ENCODE measurements at regions not wholly inside any gene's neighbourhood (a gene's known extent, or its start where the extent isn't known, plus 50 kb on each side); places are given as distances from the start of the nearest gene placed in this dataset.

DNA sequence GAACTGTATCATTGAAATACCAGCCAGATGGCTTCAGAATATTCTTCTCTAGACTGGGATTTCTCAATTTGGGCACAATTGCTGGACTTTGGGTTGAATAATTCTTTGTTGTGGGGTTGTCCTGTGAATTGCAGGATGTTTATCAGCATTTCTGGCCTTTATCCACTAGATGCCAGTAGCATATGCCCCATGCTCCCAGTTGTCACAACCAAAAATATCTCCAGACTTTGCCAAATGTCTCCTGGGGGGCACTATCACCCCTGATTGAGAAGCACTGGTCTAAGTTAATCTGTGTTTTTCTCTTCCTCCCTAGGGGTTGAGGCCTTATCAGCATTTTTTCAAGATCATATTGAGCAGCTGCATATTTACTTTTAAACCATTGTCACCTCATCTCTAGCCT is 204.9 kb upstream of the SP8 start:
- no peaks in the 10 kb centered on the region for H3K9me3 ChIP-seq (ENCODE audit: control insufficient read depth in 1 of 2, low read length in 2 of 2)
- H3K27me3 ChIP-seq (ENCODE audit: low read depth, low read length): no peaks in the 10 kb centered on the region
- no peak overlapping the region for H3K4me3 ChIP-seq (ENCODE audit: low read depth in 1 of 2, low read length in 2 of 2)
- no peak overlapping the region for H3K27ac ChIP-seq (ENCODE audit: low read length)
- H3K36me3 ChIP-seq (ENCODE audit: control insufficient read depth in 1 of 2, insufficient read depth in 2 of 2, low read length in 2 of 2): no peaks in the 10 kb centered on the region
- H3K4me1 ChIP-seq (ENCODE audit: control insufficient read depth in 1 of 2, insufficient read depth in 2 of 2, low read length in 2 of 2): no peaks in the 10 kb centered on the region

DNA sequence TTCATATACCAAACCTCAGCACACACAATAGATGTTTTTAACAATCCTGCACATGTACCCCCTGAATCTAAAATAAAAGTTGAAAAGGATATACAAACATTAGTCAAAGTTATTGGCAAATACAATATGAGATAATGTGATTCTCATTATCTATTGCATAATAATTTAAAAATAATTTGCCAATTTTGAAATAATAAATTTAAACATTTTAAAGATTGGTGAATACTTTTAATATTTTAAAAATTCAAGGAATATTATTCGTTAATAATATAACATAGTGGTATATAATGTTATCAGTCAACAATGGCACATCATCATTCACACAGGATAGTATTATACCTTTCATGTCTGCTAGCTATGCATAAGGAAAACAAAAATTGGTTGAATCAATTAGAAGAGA is 207.0 kb upstream of the SP8 start:
- Histone ChIP-seq H3K27ac (ENCODE audit: low read length) (no peak overlapping the region), H3K9me3 (ENCODE audit: control insufficient read depth in 1 of 2, low read length in 2 of 2) (no peaks in the 10 kb centered on the region), H3K36me3 (ENCODE audit: control insufficient read depth in 1 of 2, insufficient read depth in 2 of 2, low read length in 2 of 2) (no peaks in the 10 kb centered on the region), H3K4me1 (ENCODE audit: control insufficient read depth in 1 of 2, insufficient read depth in 2 of 2, low read length in 2 of 2) (no peaks in the 10 kb centered on the region), H3K4me3 (ENCODE audit: low read depth in 1 of 2, low read length in 2 of 2) (no peak overlapping the region), H3K27me3 (ENCODE audit: low read depth, low read length) (no peaks in the 10 kb centered on the region)

DNA sequence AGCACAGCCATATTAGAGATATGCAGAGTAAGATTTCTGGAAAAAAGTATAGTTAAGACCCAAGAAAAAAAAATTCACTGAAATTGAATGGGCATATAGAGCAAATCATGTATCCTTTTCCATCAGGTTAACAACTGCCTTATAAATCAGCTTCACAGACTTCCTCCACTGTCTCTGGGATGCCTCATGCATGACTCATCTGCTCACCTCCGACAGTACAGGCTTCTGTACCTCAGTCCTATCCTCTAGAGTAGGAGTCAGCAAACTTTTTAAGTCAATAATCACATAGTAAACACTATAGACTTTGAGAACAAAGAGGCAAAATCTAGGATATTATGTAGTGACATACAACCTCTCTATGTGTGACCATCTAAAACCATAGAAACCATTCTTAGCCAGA is 211.6 kb upstream of the SP8 start:
- H3K36me3 ChIP-seq (ENCODE audit: control insufficient read depth in 1 of 2, insufficient read depth in 2 of 2, low read length in 2 of 2): no peaks in the 10 kb centered on the region
- H3K27ac ChIP-seq (ENCODE audit: low read length): no peak overlapping the region
- H3K9me3 ChIP-seq (ENCODE audit: control insufficient read depth in 1 of 2, low read length in 2 of 2): peaks cover 0 to 5% of the 10 kb centered on the region in 2 donors
- H3K27me3 ChIP-seq (ENCODE audit: low read depth, low read length): no peaks in the 10 kb centered on the region
- H3K4me1 ChIP-seq (ENCODE audit: control insufficient read depth in 1 of 2, insufficient read depth in 2 of 2, low read length in 2 of 2): no peaks in the 10 kb centered on the region
- H3K4me3 ChIP-seq (ENCODE audit: low read depth in 1 of 2, low read length in 2 of 2): no peak overlapping the region

DNA sequence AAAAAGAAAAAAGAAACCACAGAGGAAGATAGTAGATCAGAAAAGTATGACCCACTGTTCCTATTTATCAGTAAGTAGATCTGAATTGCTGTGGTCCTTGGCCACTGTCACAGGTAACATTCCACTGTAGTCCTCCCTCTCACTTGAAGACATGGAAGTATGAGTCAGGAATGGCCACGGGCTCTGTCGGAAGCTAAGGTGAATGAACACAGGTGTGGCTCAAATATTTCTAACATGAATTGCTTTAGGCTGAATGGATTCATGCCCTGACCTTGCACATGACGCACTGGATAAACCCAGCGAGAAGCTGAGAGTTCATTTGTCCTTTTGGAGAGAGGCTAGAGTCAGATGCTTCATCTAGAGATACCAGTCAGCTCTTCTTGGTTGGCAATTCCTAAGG is 224.5 kb upstream of the SP8 start:
- Histone ChIP-seq H3K27me3 (ENCODE audit: low read depth, low read length) (no peaks in the 10 kb centered on the region), H3K4me3 (ENCODE audit: low read depth in 1 of 2, low read length in 2 of 2) (no peak overlapping the region), H3K27ac (ENCODE audit: low read length) (no peak overlapping the region), H3K9me3 (ENCODE audit: control insufficient read depth in 1 of 2, low read length in 2 of 2) (peaks cover 0 to 4% of the 10 kb centered on the region in 2 donors), H3K4me1 (ENCODE audit: control insufficient read depth in 1 of 2, insufficient read depth in 2 of 2, low read length in 2 of 2) (no peaks in the 10 kb centered on the region), H3K36me3 (ENCODE audit: control insufficient read depth in 1 of 2, insufficient read depth in 2 of 2, low read length in 2 of 2) (no peaks in the 10 kb centered on the region)

DNA sequence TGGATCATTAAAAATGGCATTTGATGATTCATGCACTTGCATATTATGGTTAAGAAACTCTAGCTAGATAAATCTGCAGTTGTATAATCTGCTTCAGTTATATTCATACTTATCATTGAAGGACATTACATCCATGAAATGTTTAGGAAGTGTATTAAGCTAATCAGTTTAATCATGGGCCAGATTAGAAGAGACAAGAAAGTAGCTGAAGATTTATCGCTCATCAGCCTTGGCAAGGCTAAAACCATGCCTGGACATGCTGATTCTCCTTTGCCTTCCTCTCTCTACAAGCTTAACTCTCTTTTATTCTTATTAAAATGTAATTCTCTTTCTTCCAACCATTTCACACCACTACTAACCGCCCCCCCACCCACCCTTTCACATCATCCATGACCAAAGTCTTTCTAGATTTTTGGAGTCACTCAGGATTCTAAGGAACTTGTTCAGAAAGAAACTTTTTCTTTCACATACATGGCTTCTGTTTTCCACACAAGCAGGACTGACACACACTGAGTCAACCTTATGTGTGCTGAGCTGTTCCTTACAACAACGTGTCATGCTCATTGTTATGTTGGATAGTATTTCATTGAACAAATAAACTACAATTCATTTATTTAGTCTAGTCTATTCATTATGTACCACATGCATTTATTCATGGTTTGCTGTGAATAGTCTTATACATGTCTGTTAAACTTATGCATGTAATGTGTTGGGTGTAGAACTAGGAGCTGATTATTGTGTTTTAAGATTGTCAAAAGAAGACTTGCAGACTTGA is 227.3 kb upstream of the SP8 start:
- Histone ChIP-seq H3K4me3 (ENCODE audit: low read depth in 1 of 2, low read length in 2 of 2) (no peak overlapping the region), H3K9me3 (ENCODE audit: control insufficient read depth in 1 of 2, low read length in 2 of 2) (no peaks in the 10 kb centered on the region), H3K27me3 (ENCODE audit: low read depth, low read length) (no peaks in the 10 kb centered on the region), H3K27ac (ENCODE audit: low read length) (no peak overlapping the region), H3K36me3 (ENCODE audit: control insufficient read depth in 1 of 2, insufficient read depth in 2 of 2, low read length in 2 of 2) (no peaks in the 10 kb centered on the region), H3K4me1 (ENCODE audit: control insufficient read depth in 1 of 2, insufficient read depth in 2 of 2, low read length in 2 of 2) (no peaks in the 10 kb centered on the region)

DNA sequence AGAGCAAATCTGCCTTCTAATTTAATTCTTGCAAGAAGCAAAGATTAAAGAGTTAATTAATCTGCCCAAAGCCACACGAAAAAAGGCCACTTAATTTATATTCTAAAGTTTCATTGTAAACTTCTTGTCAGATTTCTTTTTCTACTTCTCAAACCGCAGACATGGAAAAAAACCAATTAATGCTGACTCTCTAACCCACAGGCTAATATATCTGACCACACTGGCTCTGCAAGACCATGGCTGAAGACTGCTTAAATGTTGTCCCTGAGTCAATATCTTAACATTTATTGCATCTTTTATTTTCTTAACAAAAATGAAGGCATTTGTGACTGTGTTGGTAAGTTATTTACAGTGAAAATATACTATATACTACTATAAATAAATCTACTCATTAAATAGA is 234.0 kb upstream of the SP8 start:
- Histone ChIP-seq H3K27me3 (ENCODE audit: low read depth, low read length) (no peaks in the 10 kb centered on the region), H3K9me3 (ENCODE audit: control insufficient read depth in 1 of 2, low read length in 2 of 2) (no peaks in the 10 kb centered on the region), H3K4me3 (ENCODE audit: low read depth in 1 of 2, low read length in 2 of 2) (no peak overlapping the region), H3K4me1 (ENCODE audit: control insufficient read depth in 1 of 2, insufficient read depth in 2 of 2, low read length in 2 of 2) (no peaks in the 10 kb centered on the region), H3K27ac (ENCODE audit: low read length) (no peak overlapping the region), H3K36me3 (ENCODE audit: control insufficient read depth in 1 of 2, insufficient read depth in 2 of 2, low read length in 2 of 2) (no peaks in the 10 kb centered on the region)

DNA sequence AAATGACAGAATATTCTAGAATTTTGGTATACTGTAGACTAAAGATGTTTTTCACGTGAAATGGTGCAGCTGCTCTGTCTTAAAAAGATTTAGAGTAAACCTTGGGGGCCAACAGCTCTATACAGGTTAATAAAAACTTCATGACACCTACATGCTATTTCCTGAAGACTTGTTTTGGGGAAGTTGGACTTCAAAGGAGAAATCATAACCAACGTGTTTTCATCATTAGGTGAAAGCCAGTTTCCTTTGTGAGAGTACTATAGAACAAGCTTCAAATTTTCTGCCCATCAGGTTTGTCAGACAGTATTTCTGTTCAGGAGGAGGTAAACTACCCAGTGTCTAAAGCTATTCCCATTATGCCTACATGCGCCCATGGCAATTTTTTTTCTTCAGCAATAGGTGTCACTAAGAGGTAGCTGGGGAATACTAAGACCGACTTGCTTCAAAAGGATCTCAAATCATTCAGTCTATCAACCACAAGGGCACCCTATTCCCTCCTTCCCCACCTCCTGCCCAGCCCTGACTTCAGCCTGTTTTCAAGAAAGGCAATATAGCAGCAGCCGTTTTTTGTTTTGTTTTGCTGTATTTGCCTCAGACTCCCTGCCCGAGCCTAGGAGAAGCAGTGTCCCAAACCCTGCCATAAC is 237.3 kb upstream of the SP8 start:
- no peaks in the 10 kb centered on the region for H3K9me3 ChIP-seq (ENCODE audit: control insufficient read depth in 1 of 2, low read length in 2 of 2)
- no peaks in the 10 kb centered on the region for H3K4me1 ChIP-seq (ENCODE audit: control insufficient read depth in 1 of 2, insufficient read depth in 2 of 2, low read length in 2 of 2)
- no peak overlapping the region for H3K27ac ChIP-seq (ENCODE audit: low read length)
- no peaks in the 10 kb centered on the region for H3K36me3 ChIP-seq (ENCODE audit: control insufficient read depth in 1 of 2, insufficient read depth in 2 of 2, low read length in 2 of 2)
- no peak overlapping the region for H3K4me3 ChIP-seq (ENCODE audit: low read depth in 1 of 2, low read length in 2 of 2)
- no peaks in the 10 kb centered on the region for H3K27me3 ChIP-seq (ENCODE audit: low read depth, low read length)

DNA sequence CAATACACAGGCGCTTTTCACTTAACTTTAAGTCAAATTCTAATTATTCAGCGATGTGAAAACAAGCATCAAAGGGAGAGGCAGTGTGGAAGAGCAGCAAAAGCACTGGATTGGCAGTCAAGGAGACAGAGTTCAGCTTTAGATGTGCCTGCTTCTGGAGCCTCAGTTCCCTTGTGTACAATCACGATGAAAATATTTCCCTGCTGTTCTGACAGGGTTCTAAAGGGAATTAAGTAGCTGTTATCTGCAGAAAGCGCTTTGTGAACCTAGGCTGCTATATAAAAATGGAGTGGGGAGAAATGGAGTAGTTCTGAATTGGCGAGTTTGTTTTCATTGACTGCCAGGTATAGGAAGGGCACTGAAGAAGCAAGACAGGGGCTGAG is 237.8 kb upstream of the SP8 start:
- Histone ChIP-seq H3K27me3 (ENCODE audit: low read depth, low read length) (no peaks in the 10 kb centered on the region), H3K4me3 (ENCODE audit: low read depth in 1 of 2, low read length in 2 of 2) (no peak overlapping the region), H3K27ac (ENCODE audit: low read length) (no peak overlapping the region), H3K9me3 (ENCODE audit: control insufficient read depth in 1 of 2, low read length in 2 of 2) (no peaks in the 10 kb centered on the region), H3K4me1 (ENCODE audit: control insufficient read depth in 1 of 2, insufficient read depth in 2 of 2, low read length in 2 of 2) (peaks cover 0 to 3% of the 10 kb centered on the region in 2 donors), H3K36me3 (ENCODE audit: control insufficient read depth in 1 of 2, insufficient read depth in 2 of 2, low read length in 2 of 2) (no peaks in the 10 kb centered on the region)

DNA sequence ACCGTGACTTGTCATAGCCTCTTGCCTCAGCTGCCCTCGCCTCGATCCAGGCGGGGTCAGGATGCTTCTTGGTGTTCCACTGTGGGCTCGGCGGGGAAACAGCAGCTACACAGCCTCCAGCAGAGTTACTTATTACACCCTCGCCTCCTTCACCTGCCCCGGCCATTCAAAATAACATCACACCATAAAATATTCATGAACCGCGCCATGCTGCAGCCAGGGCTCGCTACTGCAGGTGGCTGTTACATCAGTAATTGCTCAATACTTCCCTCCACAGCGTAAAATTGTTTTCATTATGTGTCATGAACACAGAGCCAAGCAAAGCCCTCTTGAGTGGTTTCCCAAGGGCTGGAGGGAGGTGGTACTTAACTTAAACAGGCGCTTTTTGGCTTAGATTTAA is 241.5 kb upstream of the SP8 start:
- Histone ChIP-seq H3K36me3 (ENCODE audit: control insufficient read depth in 1 of 2, insufficient read depth in 2 of 2, low read length in 2 of 2) (no peaks in the 10 kb centered on the region), H3K27me3 (ENCODE audit: low read depth, low read length) (no peaks in the 10 kb centered on the region), H3K27ac (ENCODE audit: low read length) (no peak overlapping the region), H3K4me3 (ENCODE audit: low read depth in 1 of 2, low read length in 2 of 2) (no peak overlapping the region), H3K9me3 (ENCODE audit: control insufficient read depth in 1 of 2, low read length in 2 of 2) (no peaks in the 10 kb centered on the region), H3K4me1 (ENCODE audit: control insufficient read depth in 1 of 2, insufficient read depth in 2 of 2, low read length in 2 of 2) (peaks cover 0 to 3% of the 10 kb centered on the region in 2 donors)

DNA sequence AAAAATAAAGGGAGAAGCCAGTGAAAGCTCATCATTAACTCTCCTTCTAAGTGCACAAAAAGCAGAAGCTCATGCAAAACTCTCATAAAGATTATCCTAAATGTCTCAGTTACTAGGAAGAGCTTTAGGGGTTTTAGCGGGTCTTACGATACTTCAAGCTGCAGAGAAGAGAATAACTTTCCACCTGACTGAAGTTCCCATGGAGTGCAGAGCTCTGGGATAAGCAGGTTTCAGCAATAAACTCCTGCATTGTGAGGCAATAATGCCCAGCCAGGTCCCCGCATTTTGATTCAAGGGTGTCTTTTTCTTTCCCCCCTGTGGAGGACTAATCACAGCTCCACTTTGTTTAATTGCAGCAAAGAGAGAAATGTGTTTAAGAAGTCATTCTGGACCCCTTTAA is 241.9 kb upstream of the SP8 start:
- Histone ChIP-seq H3K4me1 (ENCODE audit: control insufficient read depth in 1 of 2, insufficient read depth in 2 of 2, low read length in 2 of 2) (peaks cover 0 to 3% of the 10 kb centered on the region in 2 donors), H3K9me3 (ENCODE audit: control insufficient read depth in 1 of 2, low read length in 2 of 2) (no peaks in the 10 kb centered on the region), H3K27ac (ENCODE audit: low read length) (no peak overlapping the region), H3K27me3 (ENCODE audit: low read depth, low read length) (no peaks in the 10 kb centered on the region), H3K4me3 (ENCODE audit: low read depth in 1 of 2, low read length in 2 of 2) (no peak overlapping the region), H3K36me3 (ENCODE audit: control insufficient read depth in 1 of 2, insufficient read depth in 2 of 2, low read length in 2 of 2) (no peaks in the 10 kb centered on the region)

DNA sequence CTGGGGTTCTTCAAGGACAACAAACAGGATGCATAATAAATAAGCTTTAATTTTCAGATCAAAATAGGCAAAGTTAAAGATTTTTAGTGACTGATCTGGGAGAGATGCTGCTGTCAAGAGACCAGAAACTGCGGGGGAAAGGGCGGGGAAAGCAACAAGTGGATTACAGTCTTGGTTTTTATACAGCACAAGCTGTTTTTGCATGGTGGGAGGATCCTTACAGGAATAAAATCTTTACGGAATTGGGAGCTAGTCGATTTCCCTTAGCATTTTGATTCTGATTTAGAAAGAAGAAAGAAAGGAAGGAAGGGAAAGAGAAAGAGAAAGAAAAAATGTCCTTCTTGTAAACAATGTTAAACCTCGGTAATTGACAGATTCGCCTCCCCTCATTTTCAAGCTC is 242.3 kb upstream of the SP8 start:
- H3K4me3 ChIP-seq (ENCODE audit: low read depth in 1 of 2, low read length in 2 of 2): no peak overlapping the region
- peaks cover 0 to 3% of the 10 kb centered on the region in 2 donors for H3K4me1 ChIP-seq (ENCODE audit: control insufficient read depth in 1 of 2, insufficient read depth in 2 of 2, low read length in 2 of 2)
- no peak overlapping the region for H3K27ac ChIP-seq (ENCODE audit: low read length)

More for the DNA sequence above, 242.3 kb upstream of the SP8 start:
- no peaks in the 10 kb centered on the region for H3K27me3 ChIP-seq (ENCODE audit: low read depth, low read length)
- H3K9me3 ChIP-seq (ENCODE audit: control insufficient read depth in 1 of 2, low read length in 2 of 2): no peaks in the 10 kb centered on the region
- no peaks in the 10 kb centered on the region for H3K36me3 ChIP-seq (ENCODE audit: control insufficient read depth in 1 of 2, insufficient read depth in 2 of 2, low read length in 2 of 2)
